A549 (cell line): ENCODE measurements at regions not wholly inside any gene's neighbourhood (a gene's known extent, or its start where the extent isn't known, plus 50 kb on each side); places are given as distances from the start of the nearest gene placed in this dataset.

Source experiments
- ATAC-seq, 2 experiments: fragments of 200-7000 bp in 1 of 2; fragments of >200 bp in 1 of 2; cut with Nextera tagmentation in 1 of 2; cut with Tn5 transposase in 1 of 2; 3 replicates each; pipeline versions ENCODE4 v1.8.0 to v1.9.1; 2018 to 2020; ENCODE audit warnings: mild to moderate bottlenecking in 1 of 2, moderate library complexity in 1 of 2
- CTCF ChIA-PET: fragments of 300-600 bp; sonication (Branson Sonifier 250); formaldehyde crosslinking; extraction: SDS; loops from one replicate; lab custom pipeline; 2021; ENCODE audit warnings: antibody characterized with exemption, inconsistent platforms; lab: Yijun Ruan, JAX
- POLR2A ChIA-PET: fragments of 350-600 bp; formaldehyde crosslinking; extraction: SDS; loops from one replicate; lab custom pipeline; 2021; ENCODE audit warnings: antibody characterized with exemption, inconsistent platforms; lab: Yijun Ruan, JAX
- DNase-seq, 2 experiments: peaks; one replicate each; pipeline versions ENCODE4 v3.0.0 to v3.0.0-alpha.2; 2011 to 2016; ENCODE audit warnings: low read depth in 1 of 2, low spot score in 1 of 2
- FAIRE-seq: peaks from 2 replicates; lab custom pipeline; 2011; peaks lifted over from hg19 to GRCh38; lab: Jason Lieb, UNC
- H3K27ac ChIP-seq, 2 experiments: fragments of >200 bp; sonication (Bioruptor Twin); formaldehyde crosslinking; 3 replicates each; pipeline ENCODE4 v1.5.1; 2016 to 2017
- H3K4me1 ChIP-seq: fragments of >200 bp; sonication (Bioruptor Twin); formaldehyde crosslinking; 3 replicates; pipeline ENCODE4 v1.6.1; 2016
- H3K4me2 ChIP-seq: fragments of >200 bp; sonication (Bioruptor Twin); formaldehyde crosslinking; 3 replicates; pipeline ENCODE4 v1.6.1; 2016
- H3K4me3 ChIP-seq: fragments of >200 bp; sonication (Bioruptor Twin); formaldehyde crosslinking; 3 replicates; pipeline ENCODE4 v1.5.1; 2016
- H3K9me3 ChIP-seq: fragments of >200 bp; sonication (Bioruptor Twin); formaldehyde crosslinking; 3 replicates; pipeline ENCODE4 v1.6.1; 2016
- CBX8 ChIP-seq: fragments of 200-600 bp; sonication (generic); IDR thresholded peaks from 2 replicates; pipeline ENCODE4 v1.6.1; 2016
- CHD2 ChIP-seq: fragments of 150-350 bp; IDR thresholded peaks from 2 replicates; pipeline ENCODE4 v1.6.1; 2014; ENCODE audit warnings: low read length; ENCODE audit not compliant: partially characterized antibody
- CHD4 ChIP-seq: fragments of 200-600 bp; sonication (generic); IDR thresholded peaks from 2 replicates; pipeline ENCODE4 v1.6.1; 2016; ENCODE audit warnings: antibody characterized with exemption, mild to moderate bottlenecking, borderline replicate concordance
- EP300 ChIP-seq, 2 experiments: fragments of >200 bp; sonication (Bioruptor Twin); formaldehyde crosslinking; IDR thresholded peaks; 2 replicates in 1 of 2; 3 replicates in 1 of 2; pipeline ENCODE4 v1.6.1; 2016 to 2017
- ESRRA ChIP-seq: fragments of 150-350 bp; IDR thresholded peaks from 2 replicates; pipeline ENCODE4 v1.6.1; 2014; ENCODE audit warnings: mild to moderate bottlenecking, low read length, borderline replicate concordance
- FOSB ChIP-seq: fragments of 250-450 bp; sonication (Bioruptor Pico); IDR thresholded peaks from 2 replicates; pipeline ENCODE4 v1.5.0; 2020; ENCODE audit warnings: mild to moderate bottlenecking, moderate library complexity
- GATA3 ChIP-seq: IDR thresholded peaks from 2 replicates; pipeline ENCODE4 v1.6.1; 2012; ENCODE audit warnings: borderline replicate concordance
- HEYL ChIP-seq: fragments of 250-450 bp; sonication (Bioruptor Pico); IDR thresholded peaks from 2 replicates; pipeline ENCODE4 v1.8.0; 2021; ENCODE audit warnings: mild to moderate bottlenecking, moderate library complexity
- JUN ChIP-seq, 2 experiments: fragments of >200 bp; sonication (Bioruptor Twin); formaldehyde crosslinking; IDR thresholded peaks; 2 replicates in 1 of 2; 3 replicates in 1 of 2; pipeline ENCODE4 v1.6.1; 2016 to 2017
- KDM5A ChIP-seq: fragments of 200-600 bp; sonication (generic); IDR thresholded peaks from 2 replicates; pipeline ENCODE4 v1.6.1; 2016; ENCODE audit warnings: antibody characterized with exemption, mild to moderate bottlenecking
- MAFK ChIP-seq: fragments of 450-650 bp; IDR thresholded peaks from 2 replicates; pipeline ENCODE4 v1.6.1; 2014; ENCODE audit not compliant: partially characterized antibody
- NFE2L2 ChIP-seq: fragments of 150-350 bp; conservative IDR thresholded peaks from 2 replicates; pipeline ENCODE4 v1.6.1; 2014; ENCODE audit warnings: low read length
- PHF8 ChIP-seq: fragments of 200-600 bp; sonication (generic); IDR thresholded peaks from 2 replicates; pipeline ENCODE4 v1.6.1; 2016; ENCODE audit warnings: low read depth, mild to moderate bottlenecking, antibody characterized with exemption, moderate library complexity, borderline replicate concordance
- POLR2A ChIP-seq: IDR thresholded peaks from 2 replicates; pipeline ENCODE4 v1.6.1; 2012; ENCODE audit warnings: mild to moderate bottlenecking, low read length
- SMC3 ChIP-seq: fragments of >200 bp; sonication (Bioruptor Twin); formaldehyde crosslinking; IDR thresholded peaks from 3 replicates; pipeline ENCODE4 v1.6.1; 2018; ENCODE audit warnings: inconsistent platforms
- SREBF2 ChIP-seq: fragments of 450-650 bp; IDR thresholded peaks from 2 replicates; pipeline ENCODE4 v1.6.1; 2014; ENCODE audit warnings: mild to moderate bottlenecking, moderate library complexity
- TFCP2L1 ChIP-seq: fragments of 250-450 bp; sonication (Bioruptor Pico); IDR thresholded peaks from 2 replicates; pipeline ENCODE4 v1.5.0; 2021; ENCODE audit warnings: mild to moderate bottlenecking
- ZFP36 ChIP-seq: fragments of 450-650 bp; IDR thresholded peaks from 2 replicates; pipeline ENCODE4 v1.6.1; 2014; ENCODE audit warnings: borderline replicate concordance; ENCODE audit not compliant: partially characterized antibody
- WGBS: methylation state at CpG from one replicate; pipeline ENCODE4 v1.1.6; 2017; ENCODE audit errors: missing lambda C conversion rate; 5-methylcytosine and 5-hydroxymethylcytosine counted together
- TF ChIP-seq, protein P1 (sequence below): fragments of >200 bp; sonication (Bioruptor Twin); formaldehyde crosslinking; IDR thresholded peaks from 2 replicates; pipeline ENCODE4 v1.6.1; 2016
- TF ChIP-seq, protein P2 (sequence below): fragments of 200-600 bp; sonication (generic); IDR thresholded peaks from 2 replicates; pipeline ENCODE4 v1.6.1; 2016; ENCODE audit warnings: antibody characterized with exemption, mild to moderate bottlenecking, moderate library complexity
- TF ChIP-seq, protein P3 (sequence below): IDR thresholded peaks from 2 replicates; pipeline ENCODE4 v1.6.1; 2012

DNA sequence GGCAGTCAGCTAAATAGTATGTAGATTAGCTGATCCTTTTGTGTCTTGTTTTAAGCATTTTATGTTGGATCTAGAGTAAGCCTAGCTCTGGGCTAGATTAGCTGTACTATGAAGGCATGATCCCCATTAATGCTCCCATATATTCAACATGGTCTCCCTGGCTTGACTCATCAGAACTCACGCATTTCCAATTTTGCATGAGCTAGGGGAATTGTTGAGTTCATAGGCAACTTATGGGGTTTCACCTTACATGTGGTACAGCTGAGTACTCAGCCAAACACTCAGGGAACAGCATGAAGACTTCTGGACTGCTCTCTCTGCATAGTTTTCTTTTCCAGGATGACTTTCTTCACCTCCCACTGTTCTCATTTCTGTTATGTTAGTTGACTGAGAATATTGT, 248.2 kb downstream of the TMX3 start:
- no peak overlapping the region for H3K4me2 ChIP-seq
- no peak overlapping the region for H3K4me3 ChIP-seq
- 19% methylated on average over 1 of the region's 1 CpG for WGBS
- ChIA-PET POLR2A (no interaction called here), CTCF (no interaction called here)
- DNase-seq = no peak
- no peak for TF ChIP-seq KDM5A
- TF ChIP-seq SREBF2 = no peak
- no peak for TF ChIP-seq CBX8
- no peak for TF ChIP-seq ESRRA
- TF ChIP-seq NFE2L2 = no peak
- H3K4me1 ChIP-seq = no peaks in the 10 kb centered on the region
- FAIRE-seq = no peak
- no peak for ATAC-seq
- no peak overlapping the region for H3K27ac ChIP-seq
- no peaks in the 10 kb centered on the region for H3K9me3 ChIP-seq

DNA sequence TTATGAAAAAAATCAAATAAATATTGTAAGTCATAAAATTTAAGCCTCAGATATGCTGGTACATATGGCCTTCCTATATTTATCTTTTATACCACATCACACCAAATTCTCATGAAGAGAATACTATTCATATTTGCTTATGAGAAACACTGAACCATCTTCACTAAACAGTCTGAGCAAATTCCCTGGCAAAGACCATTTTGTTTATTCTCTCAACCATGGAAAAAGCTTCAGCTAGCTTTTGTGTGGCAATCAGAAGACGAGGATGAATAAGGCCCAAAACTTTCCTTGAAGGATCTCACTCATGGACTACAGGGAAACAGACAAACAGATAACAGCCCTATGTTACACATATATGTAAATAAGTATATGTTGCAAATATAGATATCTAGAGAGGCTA, 252.1 kb downstream of the TMX3 start:
- Histone ChIP-seq H3K9me3 (no peaks in the 10 kb centered on the region), H3K4me3 (no peak overlapping the region), H3K27ac (no peak overlapping the region), H3K4me1 (no peaks in the 10 kb centered on the region), H3K4me2 (no peak overlapping the region)
- FAIRE-seq (no peak), ATAC-seq (no peak), DNase-seq (no peak)
- TF ChIP-seq PHF8 (no peak), GATA3 (no peak), FOSB (no peak), EP300 (IDR thresholded peaks at IDR 0.05) (no peak), ZFP36 (no peak), SMC3 (no peak), TFCP2L1 (no peak), HEYL (CRISPR knock-in tag) (no peak), CHD2 (no peak)
- TF ChIP-seq, protein P1, sequence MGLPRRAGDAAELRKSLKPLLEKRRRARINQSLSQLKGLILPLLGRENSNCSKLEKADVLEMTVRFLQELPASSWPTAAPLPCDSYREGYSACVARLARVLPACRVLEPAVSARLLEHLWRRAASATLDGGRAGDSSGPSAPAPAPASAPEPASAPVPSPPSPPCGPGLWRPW = no peak
- WGBS = 23% methylated on average over 1 of the region's 1 CpG
- ChIA-PET POLR2A (no interaction called here), CTCF (no interaction called here)

DNA sequence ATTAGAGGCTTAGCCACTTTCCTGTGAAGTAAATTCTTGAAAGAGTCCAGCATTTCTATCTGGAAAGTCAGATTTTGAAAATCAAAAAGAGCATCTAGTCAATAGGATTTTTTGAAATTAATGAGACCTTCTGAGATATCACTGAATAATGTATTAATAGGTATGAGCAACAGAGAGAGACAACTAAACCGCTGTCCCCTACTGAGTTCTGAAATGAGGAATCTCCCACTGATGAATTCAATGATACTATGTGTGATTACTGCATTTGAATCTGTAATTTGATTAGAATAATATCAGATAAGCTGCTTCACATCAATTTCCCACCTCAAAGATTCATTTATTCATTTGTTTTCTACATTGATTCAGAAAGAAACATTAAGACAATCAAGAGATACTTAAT, 252.8 kb downstream of the TMX3 start:
- Histone ChIP-seq H3K4me3 (no peak overlapping the region), H3K4me2 (no peak overlapping the region), H3K9me3 (no peaks in the 10 kb centered on the region), H3K27ac (no peak overlapping the region), H3K4me1 (no peaks in the 10 kb centered on the region)
- ChIA-PET CTCF (no interaction called here), POLR2A (no interaction called here)
- FAIRE-seq = no peak
- ATAC-seq = no peak
- 10% methylated on average over 1 of the region's 1 CpG for WGBS
- TF ChIP-seq CHD4 (no peak), POLR2A (no peak)
- TF ChIP-seq, protein P2, sequence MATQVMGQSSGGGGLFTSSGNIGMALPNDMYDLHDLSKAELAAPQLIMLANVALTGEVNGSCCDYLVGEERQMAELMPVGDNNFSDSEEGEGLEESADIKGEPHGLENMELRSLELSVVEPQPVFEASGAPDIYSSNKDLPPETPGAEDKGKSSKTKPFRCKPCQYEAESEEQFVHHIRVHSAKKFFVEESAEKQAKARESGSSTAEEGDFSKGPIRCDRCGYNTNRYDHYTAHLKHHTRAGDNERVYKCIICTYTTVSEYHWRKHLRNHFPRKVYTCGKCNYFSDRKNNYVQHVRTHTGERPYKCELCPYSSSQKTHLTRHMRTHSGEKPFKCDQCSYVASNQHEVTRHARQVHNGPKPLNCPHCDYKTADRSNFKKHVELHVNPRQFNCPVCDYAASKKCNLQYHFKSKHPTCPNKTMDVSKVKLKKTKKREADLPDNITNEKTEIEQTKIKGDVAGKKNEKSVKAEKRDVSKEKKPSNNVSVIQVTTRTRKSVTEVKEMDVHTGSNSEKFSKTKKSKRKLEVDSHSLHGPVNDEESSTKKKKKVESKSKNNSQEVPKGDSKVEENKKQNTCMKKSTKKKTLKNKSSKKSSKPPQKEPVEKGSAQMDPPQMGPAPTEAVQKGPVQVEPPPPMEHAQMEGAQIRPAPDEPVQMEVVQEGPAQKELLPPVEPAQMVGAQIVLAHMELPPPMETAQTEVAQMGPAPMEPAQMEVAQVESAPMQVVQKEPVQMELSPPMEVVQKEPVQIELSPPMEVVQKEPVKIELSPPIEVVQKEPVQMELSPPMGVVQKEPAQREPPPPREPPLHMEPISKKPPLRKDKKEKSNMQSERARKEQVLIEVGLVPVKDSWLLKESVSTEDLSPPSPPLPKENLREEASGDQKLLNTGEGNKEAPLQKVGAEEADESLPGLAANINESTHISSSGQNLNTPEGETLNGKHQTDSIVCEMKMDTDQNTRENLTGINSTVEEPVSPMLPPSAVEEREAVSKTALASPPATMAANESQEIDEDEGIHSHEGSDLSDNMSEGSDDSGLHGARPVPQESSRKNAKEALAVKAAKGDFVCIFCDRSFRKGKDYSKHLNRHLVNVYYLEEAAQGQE = peak; percentile 24; the same call in 1 of the 2 replicates
- TF ChIP-seq, protein P3, sequence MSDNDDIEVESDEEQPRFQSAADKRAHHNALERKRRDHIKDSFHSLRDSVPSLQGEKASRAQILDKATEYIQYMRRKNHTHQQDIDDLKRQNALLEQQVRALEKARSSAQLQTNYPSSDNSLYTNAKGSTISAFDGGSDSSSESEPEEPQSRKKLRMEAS = no peak
- DNase-seq = no peak

DNA sequence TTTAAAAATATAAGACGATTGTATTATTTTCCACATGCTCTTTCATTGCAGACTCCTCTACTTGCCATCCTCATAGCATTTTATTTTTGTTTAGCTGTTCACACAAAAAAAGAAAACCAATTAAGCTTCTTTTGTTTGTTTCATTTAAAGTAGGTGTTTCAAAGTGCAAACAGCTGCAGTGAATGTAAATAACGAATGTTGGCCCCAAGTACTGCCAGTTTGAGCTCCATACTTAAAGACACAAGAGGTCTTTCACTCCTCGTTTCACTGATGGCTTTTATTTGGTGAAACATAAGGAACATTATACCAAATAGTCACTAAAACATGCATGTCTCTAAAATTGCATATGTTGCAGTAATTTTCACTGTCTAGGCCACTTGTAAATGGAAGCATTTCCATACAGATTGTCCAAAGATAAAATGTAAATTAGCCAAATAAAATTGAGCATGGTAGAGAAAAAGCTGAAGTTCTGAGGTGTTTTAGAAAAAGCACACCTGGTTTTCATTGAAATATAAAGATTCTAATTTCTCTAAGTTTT, 253.4 kb downstream of the TMX3 start:
- ATAC-seq = no peak
- no peak for TF ChIP-seq JUN (IDR thresholded peaks at IDR 0.05)
- peak; percentile 2 for TF ChIP-seq MAFK
- ChIA-PET POLR2A (no interaction called here), CTCF (no interaction called here)
- H3K4me3 ChIP-seq = no peak overlapping the region
- H3K27ac ChIP-seq = no peak overlapping the region
- no peak overlapping the region for H3K4me2 ChIP-seq
- H3K9me3 ChIP-seq = no peaks in the 10 kb centered on the region
- no peak for DNase-seq
- no peaks in the 10 kb centered on the region for H3K4me1 ChIP-seq
- 0% methylated on average over 3 of the region's 3 CpGs for WGBS
- FAIRE-seq = no peak
